Neural progenitor cell (in vitro differentiated cells): ENCODE measurements at regions not wholly inside any gene's neighbourhood (a gene's known extent, or its start where the extent isn't known, plus 50 kb on each side); places are given as distances from the start of the nearest gene placed in this dataset.

Experiments used
- CTCF ChIP-seq: fragments of 200-600 bp; sonication (generic); IDR thresholded peaks from 2 replicates; pipeline ENCODE4 v1.5.1; 2017; ENCODE audit warnings: antibody characterized with exemption, mild to moderate bottlenecking
- EZH2 ChIP-seq: fragments of 200-600 bp; sonication (generic); IDR thresholded peaks from 2 replicates; pipeline ENCODE4 v1.6.1; 2017; ENCODE audit warnings: antibody characterized with exemption, mild to moderate bottlenecking, moderate library complexity
- EZH2phosphoT487 ChIP-seq: fragments of 200-600 bp; sonication (generic); IDR thresholded peaks from 2 replicates; pipeline ENCODE4 v1.6.1; 2017; ENCODE audit warnings: antibody characterized with exemption

GRCh38 chr2:88865801-88866371 lies 174.4 kb downstream of the RPIA start:
- no peak for TF ChIP-seq CTCF
- no peak for TF ChIP-seq EZH2
- TF ChIP-seq EZH2phosphoT487, result no peak
